HG03469 (cell line): ENCODE measurements at regions not wholly inside any gene's neighbourhood (a gene's known extent, or its start where the extent isn't known, plus 50 kb on each side); places are given as distances from the start of the nearest gene placed in this dataset.

Source experiments
- ATAC-seq: cut with Tn5 transposase; IDR thresholded peaks from one replicate; pipeline ENCODE4 v1.9.1; 2021; ENCODE audit warnings: mild to moderate bottlenecking, moderate library complexity, moderate number of reproducible peaks; ENCODE audit not compliant: unreplicated experiment

- no peak for ATAC-seq
Measured at GRCh38 chr13:73972545-73972944, 161.7 kb downstream of the KLF12 start.

- ATAC-seq = no peak
Measured at GRCh38 chr13:73971481-73971880, 162.7 kb downstream of the KLF12 start.

- ATAC-seq = no peak
Measured at GRCh38 chr13:73970421-73971055, 163.7 kb downstream of the KLF12 start.

- peak; percentile 99 for ATAC-seq
Measured at GRCh38 chr13:73967397-73968165, 166.6 kb downstream of the KLF12 start.

- ATAC-seq = no peak
Measured at GRCh38 chr13:73966331-73966730, 167.9 kb downstream of the KLF12 start.

GRCh38 chr13:73962284-73962683, 171.9 kb downstream of the KLF12 start:
- ATAC-seq = no peak

- no peak for ATAC-seq
Measured at GRCh38 chr13:73961181-73961580, 173.0 kb downstream of the KLF12 start.

GRCh38 chr13:73960474-73960873, 173.7 kb downstream of the KLF12 start:
- peak; percentile 53 for ATAC-seq

- no peak for ATAC-seq
Measured at GRCh38 chr13:73958657-73959397, 175.4 kb downstream of the KLF12 start.

GRCh38 chr13:73957889-73958288, 176.3 kb downstream of the KLF12 start:
- no peak for ATAC-seq

- ATAC-seq = no peak
Measured at GRCh38 chr13:73956795-73957408, 177.3 kb downstream of the KLF12 start.

- ATAC-seq = no peak
Measured at GRCh38 chr13:73955977-73956500, 178.2 kb downstream of the KLF12 start.

- ATAC-seq = peak; percentile 50
Measured at GRCh38 chr13:73954808-73955207, 179.4 kb downstream of the KLF12 start.

GRCh38 chr13:73952648-73953047, 181.6 kb downstream of the KLF12 start:
- no peak for ATAC-seq

GRCh38 chr13:73948848-73949529, 185.2 kb downstream of the KLF12 start:
- ATAC-seq = no peak

GRCh38 chr13:73945871-73946270, 188.3 kb downstream of the KLF12 start:
- ATAC-seq = no peak

GRCh38 chr13:73945382-73945781, 188.8 kb downstream of the KLF12 start:
- no peak for ATAC-seq

GRCh38 chr13:73943965-73944233, 190.3 kb downstream of the KLF12 start:
- no peak for ATAC-seq

GRCh38 chr13:73943137-73943964, 190.9 kb downstream of the KLF12 start:
- peak; percentile 89 for ATAC-seq

- ATAC-seq = no peak
Measured at GRCh38 chr13:73941752-73942151, 192.5 kb downstream of the KLF12 start.
